Activated naive CD8-positive, alpha-beta T cell treated with anti-CD3 and anti-CD28 coated beads for 36 hours (primary cell): ENCODE measurements at regions not wholly inside any gene's neighbourhood (a gene's known extent, or its start where the extent isn't known, plus 50 kb on each side); places are given as distances from the start of the nearest gene placed in this dataset.

Experiments used
- DNase-seq: peaks from one replicate; pipeline ENCODE4 v3.0.0; 2021
- H3K27ac Mint-ChIP-seq: one replicate; pipeline ENCODE4 v1.8.0; 2022; ENCODE audit warnings: mild to moderate bottlenecking, moderate library complexity, mixed read lengths
- H3K27me3 Mint-ChIP-seq: one replicate; pipeline ENCODE4 v1.8.0; 2022; ENCODE audit warnings: mild to moderate bottlenecking, mixed read lengths
- H3K36me3 Mint-ChIP-seq: one replicate; pipeline ENCODE4 v1.8.0; 2021; ENCODE audit warnings: mild to moderate bottlenecking, mixed read lengths
- H3K4me1 Mint-ChIP-seq: one replicate; pipeline ENCODE4 v1.8.0; 2021; ENCODE audit warnings: mixed read lengths
- H3K4me3 Mint-ChIP-seq: one replicate; pipeline ENCODE4 v1.8.0; 2022; ENCODE audit warnings: mild to moderate bottlenecking, moderate library complexity, mixed read lengths
- H3K9me3 Mint-ChIP-seq: one replicate; pipeline ENCODE4 v1.8.0; 2022; ENCODE audit warnings: mixed read lengths

GRCh38 chr12:25771476-25771875 is 187.0 kb upstream of the RASSF8 start:
- no peak overlapping the region for H3K27ac Mint-ChIP-seq
- H3K4me1 Mint-ChIP-seq, result no peaks in the 10 kb centered on the region
- no peaks in the 10 kb centered on the region for H3K27me3 Mint-ChIP-seq
- no peak for DNase-seq
- H3K36me3 Mint-ChIP-seq, result no peaks in the 10 kb centered on the region
- H3K9me3 Mint-ChIP-seq, result no peaks in the 10 kb centered on the region
- no peak overlapping the region for H3K4me3 Mint-ChIP-seq

DNA sequence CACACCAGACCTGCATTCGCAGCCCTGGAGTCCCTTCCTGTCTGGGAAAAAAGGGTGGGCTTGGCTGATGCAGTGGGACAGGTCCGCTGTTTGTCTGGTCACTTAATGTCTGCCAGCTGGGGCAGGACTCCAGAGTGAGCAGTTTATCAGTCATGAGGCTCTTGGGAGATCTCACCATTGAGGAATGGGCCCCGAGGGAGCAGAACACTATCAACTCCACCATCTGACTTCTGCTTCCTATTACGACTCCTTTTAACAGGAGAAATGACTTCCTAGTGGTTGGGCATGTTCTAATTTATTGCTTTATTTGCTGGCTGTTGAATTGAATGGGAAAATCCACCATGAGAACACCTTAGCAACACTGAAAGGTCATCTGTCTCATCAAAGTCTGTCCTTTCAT is 182.5 kb upstream of the RASSF8 start:
- no peak overlapping the region for H3K27ac Mint-ChIP-seq
- H3K9me3 Mint-ChIP-seq, result no peaks in the 10 kb centered on the region
- no peak overlapping the region for H3K4me3 Mint-ChIP-seq
- DNase-seq, result no peak
- H3K27me3 Mint-ChIP-seq, result no peaks in the 10 kb centered on the region
- no peaks in the 10 kb centered on the region for H3K36me3 Mint-ChIP-seq
- H3K4me1 Mint-ChIP-seq, result no peaks in the 10 kb centered on the region

GRCh38 chr12:25780771-25781170 is 177.7 kb upstream of the RASSF8 start:
- DNase-seq, result no peak
- Mint-ChIP-seq H3K27ac (no peak overlapping the region), H3K4me1 (no peaks in the 10 kb centered on the region), H3K27me3 (peaks cover 6% of the 10 kb centered on the region), H3K9me3 (no peaks in the 10 kb centered on the region), H3K4me3 (no peak overlapping the region), H3K36me3 (no peaks in the 10 kb centered on the region)

DNA sequence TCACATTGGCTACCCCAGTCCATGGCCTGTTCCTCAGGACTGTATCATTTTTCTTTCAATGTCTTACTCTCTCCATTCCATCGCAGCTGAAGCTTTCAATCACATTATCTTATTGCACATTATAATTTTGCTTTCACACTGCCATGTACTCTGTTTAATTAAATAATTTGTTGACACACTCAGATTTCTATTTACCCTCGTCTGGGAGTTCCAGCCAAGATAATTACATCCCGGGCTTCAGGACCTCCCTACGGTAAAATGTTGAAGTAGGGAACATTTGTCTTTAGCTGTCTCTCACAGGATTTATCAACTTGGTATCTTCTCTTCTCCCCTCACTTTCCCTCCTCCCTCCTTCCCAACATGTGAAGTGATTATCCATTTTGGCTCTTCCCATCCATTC is 177.2 kb upstream of the RASSF8 start:
- no peak overlapping the region for H3K4me3 Mint-ChIP-seq
- no peaks in the 10 kb centered on the region for H3K9me3 Mint-ChIP-seq
- no peak for DNase-seq
- H3K36me3 Mint-ChIP-seq, result no peaks in the 10 kb centered on the region
- H3K27me3 Mint-ChIP-seq, result peaks cover 6% of the 10 kb centered on the region
- no peak overlapping the region for H3K27ac Mint-ChIP-seq
- no peaks in the 10 kb centered on the region for H3K4me1 Mint-ChIP-seq

- H3K36me3 Mint-ChIP-seq, result no peaks in the 10 kb centered on the region
- no peaks in the 10 kb centered on the region for H3K4me1 Mint-ChIP-seq
- no peak overlapping the region for H3K27ac Mint-ChIP-seq
- peaks cover 6% of the 10 kb centered on the region for H3K27me3 Mint-ChIP-seq
- no peaks in the 10 kb centered on the region for H3K9me3 Mint-ChIP-seq
- no peak for DNase-seq
- H3K4me3 Mint-ChIP-seq, result no peak overlapping the region
Measured at GRCh38 chr12:25783566-25783965, 174.9 kb upstream of the RASSF8 start.

- Mint-ChIP-seq H3K36me3 (no peaks in the 10 kb centered on the region), H3K4me3 (no peak overlapping the region), H3K9me3 (no peaks in the 10 kb centered on the region), H3K27me3 (peaks cover 6% of the 10 kb centered on the region), H3K27ac (no peak overlapping the region), H3K4me1 (no peaks in the 10 kb centered on the region)
- no peak for DNase-seq
Measured at GRCh38 chr12:25784669-25785068, 173.8 kb upstream of the RASSF8 start.

DNA sequence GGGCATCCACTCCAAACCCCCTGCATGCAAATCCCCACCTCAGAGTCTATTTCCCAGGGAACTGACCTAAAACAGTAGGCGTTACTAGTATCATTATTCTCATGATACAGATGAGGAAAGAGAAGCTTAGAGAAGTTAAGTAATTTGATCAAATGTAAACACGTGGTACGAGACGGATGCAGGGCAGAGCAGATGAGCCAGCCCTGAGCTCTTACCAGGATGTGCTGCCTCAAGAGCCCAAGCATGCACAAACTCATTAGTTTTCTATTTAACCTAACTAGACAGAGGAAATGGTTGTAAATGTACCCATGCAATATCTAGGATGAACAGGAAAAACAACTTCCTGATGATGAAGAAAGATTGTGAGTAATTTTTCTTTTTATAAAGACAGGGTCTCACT is 173.3 kb upstream of the RASSF8 start:
- DNase-seq, result no peak
- no peak overlapping the region for H3K4me3 Mint-ChIP-seq
- H3K36me3 Mint-ChIP-seq, result no peaks in the 10 kb centered on the region
- H3K27me3 Mint-ChIP-seq, result peaks cover 6% of the 10 kb centered on the region
- H3K9me3 Mint-ChIP-seq, result no peaks in the 10 kb centered on the region
- H3K4me1 Mint-ChIP-seq, result no peaks in the 10 kb centered on the region
- H3K27ac Mint-ChIP-seq, result no peak overlapping the region

- peaks cover 6% of the 10 kb centered on the region for H3K27me3 Mint-ChIP-seq
- no peaks in the 10 kb centered on the region for H3K9me3 Mint-ChIP-seq
- H3K4me1 Mint-ChIP-seq, result no peaks in the 10 kb centered on the region
- DNase-seq, result no peak
- H3K36me3 Mint-ChIP-seq, result no peaks in the 10 kb centered on the region
- H3K27ac Mint-ChIP-seq, result no peak overlapping the region
- no peak overlapping the region for H3K4me3 Mint-ChIP-seq
Measured at GRCh38 chr12:25787701-25788100, 170.8 kb upstream of the RASSF8 start.

DNA sequence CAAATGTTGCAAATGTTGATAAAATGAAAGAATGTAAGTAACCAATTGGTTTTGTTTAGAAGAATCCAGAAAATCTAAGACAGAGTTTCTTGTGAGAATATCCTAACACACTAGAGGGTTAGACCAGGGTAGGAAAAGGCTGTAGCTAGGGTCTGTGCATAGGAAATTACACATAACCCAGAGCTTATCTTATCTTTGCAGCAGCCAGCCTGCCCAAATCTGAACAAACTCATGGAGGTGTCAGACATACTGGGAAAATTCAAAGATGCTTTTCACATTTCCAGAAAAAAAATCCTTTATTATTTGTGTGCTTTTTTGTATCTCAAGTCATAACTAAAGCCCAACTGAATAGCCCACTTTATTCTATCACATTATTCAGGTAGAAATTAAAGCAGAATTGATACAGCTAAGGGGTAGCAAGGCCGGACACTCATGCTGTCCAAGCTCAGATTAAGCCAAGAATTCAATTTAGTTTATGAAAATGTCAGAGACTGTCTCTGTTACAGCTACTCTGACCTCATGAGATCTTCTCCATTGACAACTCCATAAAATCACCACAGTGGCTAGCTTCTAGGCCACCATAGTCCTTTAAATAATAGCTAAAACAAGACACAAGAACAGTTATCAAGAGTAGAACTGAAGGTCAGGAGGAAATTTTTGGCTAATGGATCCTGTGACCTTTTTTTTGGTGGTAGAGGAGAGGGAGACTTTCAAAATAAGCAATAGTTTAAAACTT is 169.6 kb upstream of the RASSF8 start:
- Mint-ChIP-seq H3K27me3 (peaks cover 3% of the 10 kb centered on the region), H3K4me3 (no peak overlapping the region)

GRCh38 chr12:25789541-25789944 is 168.9 kb upstream of the RASSF8 start:
- Mint-ChIP-seq H3K4me3 (no peak overlapping the region), H3K9me3 (no peaks in the 10 kb centered on the region), H3K4me1 (no peaks in the 10 kb centered on the region), H3K27me3 (no peaks in the 10 kb centered on the region), H3K36me3 (no peaks in the 10 kb centered on the region), H3K27ac (no peak overlapping the region)
- DNase-seq, result no peak

More for the DNA sequence above, 169.6 kb upstream of the RASSF8 start:
- H3K36me3 Mint-ChIP-seq, result no peaks in the 10 kb centered on the region
- H3K27ac Mint-ChIP-seq, result no peak overlapping the region
- H3K9me3 Mint-ChIP-seq, result no peaks in the 10 kb centered on the region
- H3K4me1 Mint-ChIP-seq, result no peaks in the 10 kb centered on the region
- DNase-seq, result no peak

- Mint-ChIP-seq H3K27me3 (no peaks in the 10 kb centered on the region), H3K4me1 (no peaks in the 10 kb centered on the region), H3K4me3 (no peak overlapping the region), H3K27ac (no peak overlapping the region), H3K36me3 (no peaks in the 10 kb centered on the region), H3K9me3 (no peaks in the 10 kb centered on the region)
- no peak for DNase-seq
Measured at GRCh38 chr12:25792031-25792430, 166.5 kb upstream of the RASSF8 start.

- Mint-ChIP-seq H3K36me3 (no peaks in the 10 kb centered on the region), H3K27me3 (no peaks in the 10 kb centered on the region), H3K27ac (no peak overlapping the region), H3K4me3 (no peak overlapping the region), H3K9me3 (no peaks in the 10 kb centered on the region), H3K4me1 (no peaks in the 10 kb centered on the region)
- DNase-seq, result no peak
Measured at GRCh38 chr12:25793196-25793595, 165.3 kb upstream of the RASSF8 start.

DNA sequence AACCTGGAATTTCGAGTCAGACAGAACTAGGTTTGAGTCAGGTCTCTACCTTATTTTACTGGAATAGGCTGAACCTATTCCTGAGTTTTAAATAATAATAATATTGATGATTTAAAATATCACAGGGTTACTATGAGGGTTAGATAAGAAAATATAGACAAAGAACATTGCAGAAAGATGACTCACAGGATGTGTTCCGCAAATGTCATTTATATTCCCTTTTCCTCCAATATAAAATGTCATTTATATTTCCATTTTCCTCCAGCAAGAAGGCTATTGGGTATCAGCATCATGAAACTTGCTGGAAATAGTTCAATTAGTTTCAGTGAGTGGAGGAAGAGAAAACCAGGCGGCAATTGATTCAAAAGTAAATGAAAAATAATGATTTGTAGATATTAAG is 163.9 kb upstream of the RASSF8 start:
- no peak for DNase-seq
- no peaks in the 10 kb centered on the region for H3K27me3 Mint-ChIP-seq
- no peaks in the 10 kb centered on the region for H3K4me1 Mint-ChIP-seq
- no peaks in the 10 kb centered on the region for H3K36me3 Mint-ChIP-seq
- H3K9me3 Mint-ChIP-seq, result no peaks in the 10 kb centered on the region
- no peak overlapping the region for H3K4me3 Mint-ChIP-seq
- H3K27ac Mint-ChIP-seq, result no peak overlapping the region

DNA sequence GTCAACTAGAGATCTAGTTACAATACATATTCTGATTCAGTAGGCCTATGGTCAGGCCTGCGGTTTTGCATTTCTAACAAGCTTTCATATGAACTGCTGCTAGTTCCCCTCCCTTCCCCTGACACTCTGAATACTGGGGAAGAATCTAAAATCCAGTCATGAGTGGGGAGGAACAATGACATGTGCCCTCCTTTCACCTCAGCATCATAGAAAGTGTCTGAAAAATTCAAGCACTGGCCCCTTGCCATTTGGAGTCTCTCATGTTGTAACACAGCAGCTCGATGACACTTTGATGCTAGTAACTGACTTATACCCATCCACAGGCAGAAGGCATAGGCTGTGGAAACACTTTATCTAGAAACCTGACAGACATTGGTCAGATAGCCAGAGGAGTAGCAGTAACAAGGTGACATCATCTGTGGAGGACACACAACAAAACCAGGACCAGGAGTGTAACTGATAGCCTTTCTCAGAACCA is 161.9 kb upstream of the RASSF8 start:
- H3K4me1 Mint-ChIP-seq, result peaks cover 3% of the 10 kb centered on the region
- DNase-seq, result no peak
- no peak overlapping the region for H3K4me3 Mint-ChIP-seq
- H3K27ac Mint-ChIP-seq, result no peak overlapping the region
- H3K36me3 Mint-ChIP-seq, result no peaks in the 10 kb centered on the region
- no peaks in the 10 kb centered on the region for H3K27me3 Mint-ChIP-seq
- H3K9me3 Mint-ChIP-seq, result peaks cover 3% of the 10 kb centered on the region

DNA sequence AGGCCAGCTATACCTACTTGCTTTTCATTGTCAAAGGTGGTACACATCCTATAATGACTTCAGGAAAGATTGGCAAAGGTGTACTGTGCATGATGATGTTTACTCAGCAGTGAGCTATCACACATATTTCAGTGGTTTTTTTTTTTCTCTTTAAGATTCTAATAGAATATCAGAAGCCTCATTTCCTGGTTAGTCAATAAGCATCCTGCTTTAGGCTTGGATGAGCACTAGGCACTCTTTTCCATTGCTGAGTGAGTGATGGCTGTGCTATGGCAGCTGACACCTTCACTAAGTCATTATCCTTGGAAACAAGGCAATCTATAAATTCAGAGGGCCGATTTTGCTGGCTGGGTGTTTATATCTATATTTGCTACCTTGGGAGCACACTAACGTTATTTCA is 161.1 kb upstream of the RASSF8 start:
- no peak overlapping the region for H3K4me3 Mint-ChIP-seq
- H3K9me3 Mint-ChIP-seq, result peaks cover 3% of the 10 kb centered on the region
- no peak for DNase-seq
- no peaks in the 10 kb centered on the region for H3K36me3 Mint-ChIP-seq
- H3K27me3 Mint-ChIP-seq, result no peaks in the 10 kb centered on the region
- H3K4me1 Mint-ChIP-seq, result peaks cover 3% of the 10 kb centered on the region
- H3K27ac Mint-ChIP-seq, result no peak overlapping the region

DNA sequence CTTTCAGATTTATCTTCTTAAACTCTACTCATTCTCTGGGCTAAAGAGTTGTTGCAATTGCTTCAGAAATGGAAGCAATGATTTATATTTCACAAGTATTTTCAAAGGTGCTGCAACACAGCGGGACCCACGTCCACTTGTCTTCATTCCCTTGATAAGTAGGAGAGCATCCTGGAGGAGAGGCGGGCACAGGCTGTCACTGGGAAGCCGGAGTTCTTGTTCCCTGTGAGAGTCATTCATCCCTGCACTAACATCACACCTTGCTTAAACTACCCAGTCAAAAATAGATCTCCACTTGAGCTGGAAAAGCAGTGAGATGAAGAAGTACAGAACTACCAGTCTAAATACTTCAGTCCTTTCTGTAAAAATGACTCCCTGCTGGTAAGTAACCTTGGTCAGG is 160.5 kb upstream of the RASSF8 start:
- Mint-ChIP-seq H3K27me3 (no peaks in the 10 kb centered on the region), H3K4me3 (no peak overlapping the region), H3K9me3 (peaks cover 3% of the 10 kb centered on the region), H3K4me1 (peaks cover 3% of the 10 kb centered on the region), H3K36me3 (no peaks in the 10 kb centered on the region), H3K27ac (no peak overlapping the region)
- DNase-seq, result no peak
